Liver (tissue), 8 donors: ENCODE measurements at regions not wholly inside any gene's neighbourhood (a gene's known extent, or its start where the extent isn't known, plus 50 kb on each side); places are given as distances from the start of the nearest gene placed in this dataset.

Experiments
- DNase-seq: peaks from one replicate; pipeline ENCODE4 v3.0.0-alpha.2; 2017; ENCODE audit warnings: low spot score
- H3K27ac ChIP-seq, 2 donors: one replicate each; pipeline ENCODE4 v1.7.0; 2013; ENCODE audit warnings: inconsistent platforms in 2 of 2, low read length in 2 of 2, control low read depth in 1 of 2, low read depth in 1 of 2, mild to moderate bottlenecking in 1 of 2
- H3K27me3 ChIP-seq, 4 donors: one replicate each; pipeline versions ENCODE4 v1.6.1 to v1.7.0; 2013; ENCODE audit warnings: low read length in 3 of 4, inconsistent platforms in 1 of 4, mild to moderate bottlenecking in 1 of 4, moderate library complexity in 1 of 4; ENCODE audit not compliant: control insufficient read depth in 4 of 4, insufficient read depth in 4 of 4
- H3K36me3 ChIP-seq, 4 donors: one replicate each; pipeline versions ENCODE4 v1.6.1 to v1.7.0; 2013; ENCODE audit warnings: low read length in 3 of 4, mild to moderate bottlenecking in 3 of 4, low read depth in 1 of 4, moderate library complexity in 1 of 4; ENCODE audit not compliant: control insufficient read depth in 4 of 4, insufficient read depth in 3 of 4
- H3K4me1 ChIP-seq, 4 donors: one replicate each; pipeline versions ENCODE4 v1.6.1 to v1.7.0; 2013; ENCODE audit warnings: low read length in 3 of 4, mild to moderate bottlenecking in 3 of 4, moderate library complexity in 1 of 4; ENCODE audit not compliant: control insufficient read depth in 4 of 4, insufficient read depth in 4 of 4
- H3K4me3 ChIP-seq, 3 donors: one replicate each; pipeline versions ENCODE4 v1.6.1 to v1.7.0; 2013; ENCODE audit warnings: low read length in 3 of 3, control low read depth in 1 of 3, low read depth in 1 of 3, mild to moderate bottlenecking in 1 of 3
- H3K9ac ChIP-seq, 2 donors: one replicate each; pipeline ENCODE4 v1.7.0; 2013; ENCODE audit warnings: low read length in 2 of 2, mild to moderate bottlenecking in 2 of 2, moderate library complexity in 2 of 2, control low read depth in 1 of 2, low read depth in 1 of 2
- H3K9me3 ChIP-seq, 4 donors: one replicate each; pipeline versions ENCODE4 v1.6.1 to v1.7.0; 2013; ENCODE audit warnings: low read length in 3 of 4; ENCODE audit not compliant: control insufficient read depth in 4 of 4
- ATF3 ChIP-seq: IDR thresholded peaks from 2 replicates; pipeline ENCODE4 v1.6.1; 2016; ENCODE audit warnings: antibody characterized with exemption
- CTCF ChIP-seq: fragments of 150-350 bp; IDR thresholded peaks from 2 replicates; pipeline ENCODE4 v1.5.1; 2017; ENCODE audit warnings: improper control_type of control experiment, low read depth, low read length; ENCODE audit not compliant: missing input control
- EGR1 ChIP-seq, 2 donors: IDR thresholded peaks; 2 replicates each; pipeline ENCODE4 v1.6.1; 2016 to 2018; ENCODE audit warnings: antibody characterized with exemption in 2 of 2, low read depth in 2 of 2
- FOXA1 ChIP-seq: IDR thresholded peaks from 2 replicates; pipeline ENCODE4 v1.6.1; 2016; ENCODE audit warnings: antibody characterized with exemption
- FOXA2 ChIP-seq: IDR thresholded peaks from 2 replicates; pipeline ENCODE4 v1.6.1; 2016; ENCODE audit warnings: antibody characterized with exemption
- GABPA ChIP-seq, 2 donors: IDR thresholded peaks in 1 of 2; conservative IDR thresholded peaks in 1 of 2; 2 replicates each; pipeline ENCODE4 v1.6.1; 2016; ENCODE audit warnings: antibody characterized with exemption in 2 of 2, mild to moderate bottlenecking in 1 of 2, moderate library complexity in 1 of 2
- HNF4A ChIP-seq, 2 donors: conservative IDR thresholded peaks; 2 replicates each; pipeline ENCODE4 v1.6.1; 2016; ENCODE audit warnings: antibody characterized with exemption in 2 of 2, mild to moderate bottlenecking in 2 of 2
- HNF4G ChIP-seq: IDR thresholded peaks from 2 replicates; pipeline ENCODE4 v1.6.1; 2016; ENCODE audit warnings: antibody characterized with exemption
- JUND ChIP-seq, 2 donors: IDR thresholded peaks; 2 replicates each; pipeline ENCODE4 v1.6.1; 2016; ENCODE audit warnings: antibody characterized with exemption in 2 of 2
- MAX ChIP-seq: IDR thresholded peaks from 2 replicates; pipeline ENCODE4 v1.6.1; 2016; ENCODE audit warnings: antibody characterized with exemption
- NR2F2 ChIP-seq: IDR thresholded peaks from 2 replicates; pipeline ENCODE4 v1.6.1; 2016; ENCODE audit warnings: antibody characterized with exemption
- RAD21 ChIP-seq, 2 donors: IDR thresholded peaks; 2 replicates each; pipeline ENCODE4 v1.6.1; 2016; ENCODE audit warnings: antibody characterized with exemption in 2 of 2, mild to moderate bottlenecking in 2 of 2
- REST ChIP-seq: IDR thresholded peaks from 2 replicates; pipeline ENCODE4 v1.6.1; 2016; ENCODE audit warnings: antibody characterized with exemption, mild to moderate bottlenecking
- RXRA ChIP-seq, 2 donors: IDR thresholded peaks; 2 replicates each; pipeline ENCODE4 v1.6.1; 2017 to 2018; ENCODE audit warnings: antibody characterized with exemption in 2 of 2, mild to moderate bottlenecking in 1 of 2
- SP1 ChIP-seq: IDR thresholded peaks from 2 replicates; pipeline ENCODE4 v1.6.1; 2018; ENCODE audit warnings: antibody characterized with exemption, mild to moderate bottlenecking
- TAF1 ChIP-seq: conservative IDR thresholded peaks from 2 replicates; pipeline ENCODE4 v1.6.1; 2016; ENCODE audit warnings: antibody characterized with exemption, mild to moderate bottlenecking
- YY1 ChIP-seq: IDR thresholded peaks from 2 replicates; pipeline ENCODE4 v1.6.1; 2016; ENCODE audit warnings: antibody characterized with exemption, mild to moderate bottlenecking
- ZBTB33 ChIP-seq: IDR thresholded peaks from 2 replicates; pipeline ENCODE4 v1.6.1; 2016; ENCODE audit warnings: antibody characterized with exemption
- WGBS: extraction: QIAGEN DNeasy Blood & Tissue Kit; methylation state at CpG from one replicate; pipeline ENCODE4 v1.1.7; 2013; 5-methylcytosine and 5-hydroxymethylcytosine counted together
- donor health status: healthy.
- donor health status: healthy.
- donor health status: healthy.
- donor health status: healthy.
- donor health status: healthy.

- no peaks in the 10 kb centered on the region for H3K4me1 ChIP-seq
- H3K9me3 ChIP-seq: no peaks in the 10 kb centered on the region
- no peaks in the 10 kb centered on the region for H3K36me3 ChIP-seq
- H3K27me3 ChIP-seq: no peaks in the 10 kb centered on the region
- no peak overlapping the region for H3K27ac ChIP-seq
- no peak overlapping the region for H3K9ac ChIP-seq
- 81% methylated on average over 2 of the region's 2 CpGs for WGBS
- H3K4me3 ChIP-seq: no peak overlapping the region
- DNase-seq: no peak
- no peak for TF ChIP-seq FOXA2
- no peak for TF ChIP-seq JUND (IDR thresholded peaks at IDR 0.05)
- no peak for TF ChIP-seq CTCF
- no peak for TF ChIP-seq YY1
- TF ChIP-seq ZBTB33: no peak
- no peak for TF ChIP-seq RAD21 (IDR thresholded peaks at IDR 0.05)
- TF ChIP-seq HNF4G: no peak
- TF ChIP-seq NR2F2: no peak
Observed at GRCh38 chr4:27787195-27787594, 926.6 kb downstream of the STIM2 start.

GRCh38 chr4:27789773-27790172 lies 929.1 kb downstream of the STIM2 start:
- DNase-seq: no peak

More at GRCh38 chr4:27789773-27790172, 929.1 kb downstream of the STIM2 start:
- Histone ChIP-seq H3K27ac (no peak overlapping the region), H3K9me3 (no peaks in the 10 kb centered on the region), H3K4me3 (no peak overlapping the region), H3K4me1 (no peaks in the 10 kb centered on the region), H3K36me3 (no peaks in the 10 kb centered on the region), H3K27me3 (no peaks in the 10 kb centered on the region), H3K9ac (no peak overlapping the region)
- no peak for TF ChIP-seq NR2F2
- TF ChIP-seq RAD21 (IDR thresholded peaks at IDR 0.05): no peak
- TF ChIP-seq SP1: no peak
- TF ChIP-seq JUND (IDR thresholded peaks at IDR 0.05): no peak
- TF ChIP-seq EGR1 (IDR thresholded peaks at IDR 0.05; ENCODE audit: low read depth in 2 of 2): no peak
- TF ChIP-seq YY1: no peak
- no peak for TF ChIP-seq HNF4G
- TF ChIP-seq MAX: no peak
- no peak for TF ChIP-seq GABPA (IDR thresholded peaks at IDR 0.05 in 1 of 2, conservative IDR thresholded peaks at IDR 0.05 in 1 of 2)
- no peak for TF ChIP-seq RXRA (IDR thresholded peaks at IDR 0.05)
- TF ChIP-seq TAF1: no peak
- no peak for TF ChIP-seq CTCF
- no peak for TF ChIP-seq REST
- no peak for TF ChIP-seq HNF4A (conservative IDR thresholded peaks at IDR 0.05)
- no peak for TF ChIP-seq ATF3
- TF ChIP-seq FOXA1: no peak
- TF ChIP-seq FOXA2: no peak
- WGBS: 81% methylated on average over 6 of the region's 6 CpGs
